GM12874 (cell line): ENCODE measurements at regions not wholly inside any gene's neighbourhood (a gene's known extent, or its start where the extent isn't known, plus 50 kb on each side); places are given as distances from the start of the nearest gene placed in this dataset.

Experiments used
- CTCF ChIP-seq: IDR thresholded peaks from 2 replicates; pipeline ENCODE4 v1.5.1; 2011; ENCODE audit warnings: low read depth, mild to moderate bottlenecking, control low read depth, low read length, moderate library complexity; ENCODE audit not compliant: insufficient read depth

- TF ChIP-seq CTCF: no peak
These were observed 977.0 kb upstream of the NR2F2 start for GRCh38 chr15:95353512-95353911.

DNA sequence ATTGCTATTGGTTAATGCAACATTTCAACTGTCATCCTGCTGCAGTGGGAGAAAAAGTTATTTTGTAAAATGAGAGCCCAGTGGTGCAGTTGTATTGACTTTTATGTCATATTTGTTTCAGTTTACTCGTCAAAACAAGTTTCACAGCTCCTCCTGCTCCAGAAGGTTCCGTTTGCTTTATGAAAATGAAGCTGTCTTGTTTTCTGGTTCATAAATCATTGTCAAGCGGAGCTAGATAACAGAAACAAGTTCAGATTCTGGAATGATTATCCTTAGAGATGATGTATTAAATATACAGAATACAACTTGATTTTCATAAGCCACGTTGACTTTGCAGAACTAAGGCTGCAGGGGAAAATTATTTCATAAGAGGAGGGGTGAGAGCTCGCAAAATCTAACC, 970.5 kb upstream of the NR2F2 start:
- TF ChIP-seq CTCF: no peak

DNA sequence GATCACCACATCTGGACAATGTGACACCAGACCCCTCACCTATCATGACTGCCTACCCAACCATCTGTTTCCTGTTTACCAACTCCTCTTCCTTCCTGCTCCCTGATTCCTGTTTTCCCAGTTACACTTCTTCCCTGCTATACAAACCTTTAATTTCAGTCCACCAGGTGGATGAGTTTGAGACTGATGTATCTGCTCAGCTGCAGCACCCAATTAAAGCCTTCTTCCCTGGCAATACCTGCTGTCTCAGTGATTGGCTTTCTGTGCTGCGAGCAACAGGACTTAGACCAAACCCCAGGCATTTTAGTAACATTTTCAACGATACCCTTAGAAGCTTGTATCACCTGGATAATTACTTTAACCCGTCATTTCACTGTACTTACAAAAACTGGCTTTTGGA, 968.2 kb upstream of the NR2F2 start:
- no peak for TF ChIP-seq CTCF

GRCh38 chr15:95363646-95364045, 966.9 kb upstream of the NR2F2 start:
- TF ChIP-seq CTCF: no peak

DNA sequence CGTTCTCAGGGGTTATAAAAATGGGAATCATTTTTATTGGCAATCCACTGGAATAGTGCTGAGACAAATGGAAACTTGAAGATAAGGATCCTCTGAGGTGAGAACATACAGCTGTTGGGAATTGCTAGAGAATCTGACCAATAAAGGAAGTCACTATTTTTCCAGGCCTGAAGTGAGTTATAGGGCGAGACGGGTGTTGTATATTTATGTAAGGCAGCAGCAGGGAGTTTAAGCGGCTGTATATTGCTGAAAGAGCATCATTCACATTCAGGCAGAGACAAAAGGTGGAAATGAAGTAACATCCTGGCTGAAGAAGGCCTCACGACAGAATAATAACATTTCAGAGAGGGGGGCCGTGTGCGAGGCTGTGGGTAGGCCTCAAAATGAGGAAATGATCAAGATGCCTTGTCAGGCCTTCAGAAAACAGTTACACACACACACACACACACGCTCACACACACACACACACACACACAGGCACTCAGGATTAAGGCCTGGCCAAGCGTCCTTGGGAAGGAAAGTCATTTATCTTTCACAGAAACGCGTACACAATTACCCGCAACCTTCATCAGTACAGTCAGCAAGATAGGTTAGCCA, 964.9 kb upstream of the NR2F2 start:
- TF ChIP-seq CTCF: no peak

DNA sequence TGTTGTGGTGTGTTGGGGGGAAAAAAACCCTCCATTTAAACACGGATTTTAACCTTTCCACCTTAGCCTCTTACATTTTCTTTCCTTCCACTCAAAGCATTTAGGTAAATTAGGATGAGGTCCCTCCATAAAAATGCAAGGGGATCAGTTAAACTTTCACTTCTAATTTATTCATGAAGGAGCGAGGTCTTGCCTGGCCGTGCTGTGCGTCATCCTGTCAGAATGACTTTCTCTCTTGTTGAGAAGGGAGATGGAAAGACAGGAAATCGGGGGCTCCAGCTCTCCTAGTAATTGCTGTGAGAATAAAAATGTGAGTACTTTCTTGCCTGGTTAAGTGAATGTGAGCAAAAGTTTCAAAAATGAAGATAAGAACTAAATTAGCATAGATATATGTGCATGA, 962.3 kb upstream of the NR2F2 start:
- TF ChIP-seq CTCF: no peak

GRCh38 chr15:95368755-95369601, 961.5 kb upstream of the NR2F2 start:
- TF ChIP-seq CTCF: no peak
